SK-N-SH (cell line): ENCODE measurements at regions not wholly inside any gene's neighbourhood (a gene's known extent, or its start where the extent isn't known, plus 50 kb on each side); places are given as distances from the start of the nearest gene placed in this dataset.

Experiments used
- CTCF ChIA-PET: fragments of 300-600, 350-600 bp; formaldehyde crosslinking; extraction: SDS; loops from one replicate; lab custom pipeline; 2021; lab: Yijun Ruan, JAX
- POLR2A ChIA-PET: fragments of 350-600 bp; sonication (Branson Sonifier 250); formaldehyde crosslinking; extraction: SDS; loops from one replicate; lab custom pipeline; 2020; ENCODE audit warnings: antibody characterized with exemption, inconsistent platforms; lab: Yijun Ruan, JAX
- DNase-seq: peaks from one replicate; pipeline ENCODE4 v3.0.0; 2012
- H2AFZ ChIP-seq: fragments of 200-600 bp; sonication (generic); 2 replicates; pipeline ENCODE4 v1.8.1; 2016; ENCODE audit warnings: antibody characterized with exemption, mild to moderate bottlenecking, low read depth
- H3F3A ChIP-seq: fragments of 200-600 bp; sonication (generic); replicated peaks from 2 replicates; pipeline ENCODE3; 2016; ENCODE audit warnings: antibody characterized with exemption, mild to moderate bottlenecking; ENCODE audit not compliant: insufficient read depth
- H3K27ac ChIP-seq, 2 experiments: fragments of 200-500 bp in 1 of 2; fragments of 200-600 bp in 1 of 2; sonication (Bioruptor generic) in 1 of 2; sonication (generic), shearing (Covaris generic) in 1 of 2; 2 replicates each; pipeline versions ENCODE4 v1.5.1 to v1.6.1; 2014 to 2016; ENCODE audit warnings: low read depth in 2 of 2, inconsistent platforms in 1 of 2, low read length in 1 of 2, mild to moderate bottlenecking in 1 of 2, mixed read lengths in 1 of 2
- H3K27me3 ChIP-seq: fragments of 200-600 bp; sonication (generic), shearing (Covaris generic); 2 replicates; pipeline ENCODE4 v1.6.1; 2016; ENCODE audit warnings: mixed run types; ENCODE audit not compliant: insufficient read depth
- H3K36me3 ChIP-seq, 2 experiments: fragments of 200-500 bp in 1 of 2; fragments of 200-600 bp in 1 of 2; sonication (Bioruptor generic) in 1 of 2; sonication (generic) in 1 of 2; replicated peaks in 1 of 2; 2 replicates each; pipeline versions ENCODE3 to v1.5.1; 2014 to 2016; ENCODE audit warnings: low read length in 1 of 2, mild to moderate bottlenecking in 1 of 2; ENCODE audit not compliant: insufficient read depth in 2 of 2, control insufficient read depth in 1 of 2
- H3K4me1 ChIP-seq, 2 experiments: fragments of 200-500 bp in 1 of 2; fragments of 200-600 bp in 1 of 2; sonication (Bioruptor generic) in 1 of 2; sonication (generic), shearing (Covaris generic) in 1 of 2; 2 replicates each; pipeline versions ENCODE4 v1.5.1 to v1.6.1; 2014 to 2016; ENCODE audit warnings: low read depth in 1 of 2, low read length in 1 of 2, mixed run types in 1 of 2; ENCODE audit not compliant: insufficient read depth in 2 of 2, control insufficient read depth in 1 of 2
- H3K4me2 ChIP-seq: fragments of 200-600 bp; sonication (generic), shearing (Covaris generic); 2 replicates; pipeline ENCODE4 v1.6.1; 2017; ENCODE audit warnings: mixed run types
- H3K4me3 ChIP-seq, 2 experiments: fragments of 200-500 bp in 1 of 2; fragments of 200-600 bp in 1 of 2; sonication (Bioruptor generic) in 1 of 2; sonication (generic), shearing (Covaris generic) in 1 of 2; 2 replicates each; pipeline versions ENCODE4 v1.5.1 to v1.8.1; 2014 to 2016; ENCODE audit warnings: low read depth in 2 of 2, inconsistent platforms in 1 of 2, low read length in 1 of 2, mild to moderate bottlenecking in 1 of 2, mixed read lengths in 1 of 2, moderate library complexity in 1 of 2
- H3K79me2 ChIP-seq: fragments of 200-600 bp; sonication (generic); 2 replicates; pipeline ENCODE4 v1.8.1; 2017; ENCODE audit warnings: mild to moderate bottlenecking; ENCODE audit not compliant: insufficient read depth
- H3K9ac ChIP-seq: fragments of 200-600 bp; sonication (generic); 2 replicates; pipeline ENCODE4 v1.6.1; 2017; ENCODE audit warnings: mixed run types
- H3K9me2 ChIP-seq: fragments of 200-600 bp; sonication (generic); 2 replicates; pipeline ENCODE4 v1.6.1; 2017; ENCODE audit warnings: mixed run types
- H3K9me3 ChIP-seq: fragments of 200-600 bp; sonication (generic); 2 replicates; pipeline ENCODE4 v1.6.1; 2017; ENCODE audit warnings: mixed run types, mild to moderate bottlenecking, moderate library complexity
- H4K20me1 ChIP-seq: fragments of 200-600 bp; sonication (generic); 2 replicates; pipeline ENCODE4 v1.6.1; 2017; ENCODE audit warnings: mild to moderate bottlenecking, mixed run types; ENCODE audit not compliant: insufficient read depth
- EP300 ChIP-seq, 2 experiments: IDR thresholded peaks; 2 replicates each; pipeline versions ENCODE4 v1.4.0 to v1.6.1; 2012; ENCODE audit warnings: borderline replicate concordance in 1 of 2, low read depth in 1 of 2, low read length in 1 of 2
- FOXJ3 ChIP-seq: sonication (generic); formaldehyde crosslinking; IDR thresholded peaks from 2 replicates; pipeline ENCODE4 v1.5.1; 2020; ENCODE audit warnings: mild to moderate bottlenecking, missing genetic modification reagents
- FOXM1 ChIP-seq: IDR thresholded peaks from 2 replicates; pipeline ENCODE4 v1.4.0; 2012; ENCODE audit warnings: low read depth, mild to moderate bottlenecking
- GABPA ChIP-seq: IDR thresholded peaks from 2 replicates; pipeline ENCODE4 v1.4.0; 2012; ENCODE audit warnings: low read depth, mild to moderate bottlenecking
- MAX ChIP-seq: IDR thresholded peaks from 2 replicates; pipeline ENCODE4 v1.4.0; 2012; ENCODE audit warnings: low read depth
- MEF2A ChIP-seq: IDR thresholded peaks from 2 replicates; pipeline ENCODE4 v1.4.0; 2012; ENCODE audit warnings: low read depth, borderline replicate concordance
- NFIC ChIP-seq: IDR thresholded peaks from 2 replicates; pipeline ENCODE4 v1.4.0; 2012; ENCODE audit warnings: borderline replicate concordance
- POLR2AphosphoS5 ChIP-seq: IDR thresholded peaks from 2 replicates; pipeline ENCODE4 v1.6.1; 2012; ENCODE audit warnings: low read depth, low read length
- RCOR1 ChIP-seq: fragments of 150-350 bp; IDR thresholded peaks from 2 replicates; pipeline ENCODE4 v1.6.1; 2017; ENCODE audit warnings: antibody characterized with exemption, low read length
- REST ChIP-seq: IDR thresholded peaks from 2 replicates; pipeline ENCODE4 v1.6.1; 2012; ENCODE audit warnings: mild to moderate bottlenecking, low read depth, low read length, moderate library complexity
- RFX5 ChIP-seq: IDR thresholded peaks from 2 replicates; pipeline ENCODE4 v1.6.1; 2012; ENCODE audit warnings: mild to moderate bottlenecking, improper control_type of control experiment, low read length
- RXRA ChIP-seq: IDR thresholded peaks from 2 replicates; pipeline ENCODE4 v1.4.0; 2012; ENCODE audit warnings: low read depth, mild to moderate bottlenecking, borderline replicate concordance
- SMC3 ChIP-seq: IDR thresholded peaks from 2 replicates; pipeline ENCODE4 v1.6.1; 2012; ENCODE audit warnings: low read depth, low read length, improper control_type of control experiment
- TAF1 ChIP-seq: IDR thresholded peaks from 2 replicates; pipeline ENCODE4 v1.6.1; 2012; ENCODE audit warnings: low read depth, mild to moderate bottlenecking, low read length, moderate library complexity, borderline replicate concordance
- YY1 ChIP-seq: IDR thresholded peaks from 2 replicates; pipeline ENCODE4 v1.4.0; 2012; ENCODE audit warnings: low read depth, mild to moderate bottlenecking
- WGBS: methylation state at CpG from one replicate; pipeline ENCODE4 v1.1.6; 2017; ENCODE audit warnings: low lambda C conversion rate; 5-methylcytosine and 5-hydroxymethylcytosine counted together
- TF ChIP-seq, protein P1 (sequence below): IDR thresholded peaks from 2 replicates; pipeline ENCODE4 v1.4.0; 2012; ENCODE audit warnings: low read depth, borderline replicate concordance
- TF ChIP-seq, protein P2 (sequence below): fragments of 150-350 bp; IDR thresholded peaks from 2 replicates; pipeline ENCODE4 v1.6.1; 2016; ENCODE audit warnings: mild to moderate bottlenecking, low read depth, low read length

- H3K9me3 ChIP-seq, result no peaks in the 10 kb centered on the region
- no peak for DNase-seq
- no peak overlapping the region for H3K9ac ChIP-seq
- H3K27me3 ChIP-seq, result no peaks in the 10 kb centered on the region
- POLR2A ChIA-PET, result no interaction called here
- no peak overlapping the region for H2AFZ ChIP-seq
- no peaks in the 10 kb centered on the region for H3F3A ChIP-seq
- no peaks in the 10 kb centered on the region for H3K9me2 ChIP-seq
- no peak overlapping the region for H3K4me3 ChIP-seq
- no peak overlapping the region for H3K4me2 ChIP-seq
- no peaks in the 10 kb centered on the region for H3K36me3 ChIP-seq
- H3K79me2 ChIP-seq, result no peaks in the 10 kb centered on the region
- H3K27ac ChIP-seq, result no peak overlapping the region
- CTCF ChIA-PET, result interaction anchor here (1.0 to 1.6 kb wide), 5 partner anchors 9 to 403 kb away, joined by 3 to 5 read pairs (median 3); no protein-coding TSS in a partner anchor
- TF ChIP-seq FOXJ3 (no peak), REST (no peak), POLR2AphosphoS5 (no peak), NFIC (no peak), MAX (no peak), TAF1 (no peak), EP300 (IDR thresholded peaks at IDR 0.05; ENCODE audit: borderline replicate concordance in 1 of 2, low read depth in 1 of 2, low read length in 1 of 2) (no peak)
- TF ChIP-seq, protein P1, sequence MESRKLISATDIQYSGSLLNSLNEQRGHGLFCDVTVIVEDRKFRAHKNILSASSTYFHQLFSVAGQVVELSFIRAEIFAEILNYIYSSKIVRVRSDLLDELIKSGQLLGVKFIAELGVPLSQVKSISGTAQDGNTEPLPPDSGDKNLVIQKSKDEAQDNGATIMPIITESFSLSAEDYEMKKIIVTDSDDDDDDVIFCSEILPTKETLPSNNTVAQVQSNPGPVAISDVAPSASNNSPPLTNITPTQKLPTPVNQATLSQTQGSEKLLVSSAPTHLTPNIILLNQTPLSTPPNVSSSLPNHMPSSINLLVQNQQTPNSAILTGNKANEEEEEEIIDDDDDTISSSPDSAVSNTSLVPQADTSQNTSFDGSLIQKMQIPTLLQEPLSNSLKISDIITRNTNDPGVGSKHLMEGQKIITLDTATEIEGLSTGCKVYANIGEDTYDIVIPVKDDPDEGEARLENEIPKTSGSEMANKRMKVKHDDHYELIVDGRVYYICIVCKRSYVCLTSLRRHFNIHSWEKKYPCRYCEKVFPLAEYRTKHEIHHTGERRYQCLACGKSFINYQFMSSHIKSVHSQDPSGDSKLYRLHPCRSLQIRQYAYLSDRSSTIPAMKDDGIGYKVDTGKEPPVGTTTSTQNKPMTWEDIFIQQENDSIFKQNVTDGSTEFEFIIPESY, result no peak
- no peaks in the 10 kb centered on the region for H4K20me1 ChIP-seq
- 32% methylated on average over 3 of the region's 3 CpGs for WGBS
- peaks cover 4 to 5% of the 10 kb centered on the region in 2 experiments; a peak in 3 of 4 replicates for H3K4me1 ChIP-seq
Measured at GRCh38 chr2:176758426-176758825, 454.2 kb upstream of the HNRNPA3 start.

DNA sequence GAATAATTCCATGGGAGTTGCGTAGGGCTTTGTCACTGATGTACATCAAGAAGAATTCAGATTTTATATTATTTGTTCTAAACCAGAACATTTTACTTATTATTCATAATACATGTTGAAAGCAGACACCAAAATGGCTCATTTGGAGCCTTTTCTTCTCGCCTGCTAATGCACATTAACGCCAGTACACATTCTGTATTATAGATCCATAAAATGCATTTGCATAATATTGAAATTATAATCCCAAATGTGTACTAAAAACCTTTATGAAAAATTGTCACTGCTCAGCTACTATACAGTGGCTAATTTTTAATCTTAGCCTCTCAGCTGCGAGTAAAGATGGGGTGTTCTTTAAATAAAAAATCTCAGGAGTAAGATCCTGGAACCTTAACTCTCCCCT is 452.2 kb upstream of the HNRNPA3 start:
- no peaks in the 10 kb centered on the region for H3K79me2 ChIP-seq
- no peaks in the 10 kb centered on the region for H3K9me2 ChIP-seq
- DNase-seq, result no peak
- no peak overlapping the region for H3K4me2 ChIP-seq
- no peaks in the 10 kb centered on the region for H3F3A ChIP-seq
- no peaks in the 10 kb centered on the region for H3K36me3 ChIP-seq
- no peak overlapping the region for H3K4me3 ChIP-seq
- no peaks in the 10 kb centered on the region for H3K27me3 ChIP-seq
- no peaks in the 10 kb centered on the region for H4K20me1 ChIP-seq
- TF ChIP-seq MEF2A (no peak), GABPA (no peak), EP300 (IDR thresholded peaks at IDR 0.05; ENCODE audit: borderline replicate concordance in 1 of 2, low read depth in 1 of 2, low read length in 1 of 2) (no peak), POLR2AphosphoS5 (no peak), FOXM1 (no peak), YY1 (no peak), TAF1 (no peak), RFX5 (no peak), RXRA (no peak), RCOR1 (no peak), SMC3 (no peak)
- TF ChIP-seq, protein P2, sequence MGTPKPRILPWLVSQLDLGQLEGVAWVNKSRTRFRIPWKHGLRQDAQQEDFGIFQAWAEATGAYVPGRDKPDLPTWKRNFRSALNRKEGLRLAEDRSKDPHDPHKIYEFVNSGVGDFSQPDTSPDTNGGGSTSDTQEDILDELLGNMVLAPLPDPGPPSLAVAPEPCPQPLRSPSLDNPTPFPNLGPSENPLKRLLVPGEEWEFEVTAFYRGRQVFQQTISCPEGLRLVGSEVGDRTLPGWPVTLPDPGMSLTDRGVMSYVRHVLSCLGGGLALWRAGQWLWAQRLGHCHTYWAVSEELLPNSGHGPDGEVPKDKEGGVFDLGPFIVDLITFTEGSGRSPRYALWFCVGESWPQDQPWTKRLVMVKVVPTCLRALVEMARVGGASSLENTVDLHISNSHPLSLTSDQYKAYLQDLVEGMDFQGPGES, result no peak
- TF ChIP-seq, protein P1, result no peak
- H2AFZ ChIP-seq, result no peak overlapping the region
- no peak overlapping the region for H3K9ac ChIP-seq
- peaks cover 0 to 4% of the 10 kb centered on the region in 2 experiments; a peak in 2 of 4 replicates for H3K4me1 ChIP-seq
- ChIA-PET POLR2A (no interaction called here), CTCF (interaction anchor here (1.4 kb wide), 1 partner anchor 404 kb away, joined by 4 read pairs; no protein-coding TSS in a partner anchor)
- WGBS, result 56% methylated on average over 4 of the region's 4 CpGs
- H3K9me3 ChIP-seq, result no peaks in the 10 kb centered on the region
- no peak overlapping the region for H3K27ac ChIP-seq
